ENCODE measurements at regions not wholly inside any gene's neighbourhood (a gene's known extent, or its start where the extent isn't known, plus 50 kb on each side); places are given as distances from the start of the nearest gene placed in this dataset.

- POLR2A ChIA-PET: no interaction called here
- no peak overlapping the region for H3K27ac ChIP-seq (ENCODE audit: low read depth, low read length)
- no peaks in the 10 kb centered on the region for H3K27me3 ChIP-seq (ENCODE audit: insufficient read depth, low read length)
- no peak overlapping the region for H3K4me3 ChIP-seq (replicated peaks in 1 of 2; ENCODE audit: low read depth in 1 of 2, low read length in 2 of 2)
- no peaks in the 10 kb centered on the region for H3K4me1 ChIP-seq (ENCODE audit: control insufficient read depth in 1 of 2, insufficient read depth in 2 of 2, low read length in 2 of 2)
- no peaks in the 10 kb centered on the region for H3K9me2 ChIP-seq (ENCODE audit: insufficient read depth)
- H3K9ac ChIP-seq (ENCODE audit: low read length): no peak overlapping the region
- H4K20me1 ChIP-seq (ENCODE audit: insufficient read depth): no peaks in the 10 kb centered on the region
- CTCF ChIA-PET: no interaction called here
- RAD21 ChIA-PET (ENCODE audit: low non-redundant PET in 1 of 2, low total read pairs in 2 of 2, uncharacterized antibody in 2 of 2, unreplicated experiment in 2 of 2): no interaction called here
- no peak overlapping the region for H3K4me2 ChIP-seq (ENCODE audit: low read length)
- TF ChIP-seq POLR2AphosphoS5 (IDR thresholded peaks at IDR 0.05; ENCODE audit: low read depth, low read length) (no peak), TCF7L2 (IDR thresholded peaks at IDR 0.05; ENCODE audit: borderline replicate concordance, extremely low read depth, insufficient read depth, insufficient read length) (no peak), REST (IDR thresholded peaks at IDR 0.05; ENCODE audit: low read depth) (no peak), SIN3A (IDR thresholded peaks at IDR 0.05; ENCODE audit: low read depth) (no peak), POLR2A (IDR thresholded peaks at IDR 0.05; ENCODE audit: borderline replicate concordance, extremely low read depth, insufficient read depth, insufficient read length) (no peak), ZBTB33 (IDR thresholded peaks at IDR 0.05; ENCODE audit: extremely low read depth, insufficient replicate concordance, low read length) (no peak), RAD21 (IDR thresholded peaks at IDR 0.05; ENCODE audit: low read depth) (no peak), EGR1 (IDR thresholded peaks at IDR 0.05; ENCODE audit: low read depth) (no peak), CBX3 (IDR thresholded peaks at IDR 0.05; ENCODE audit: low read depth) (no peak)
- H3K36me3 ChIP-seq (ENCODE audit: control insufficient read depth in 1 of 2, insufficient read depth in 2 of 2, low read length in 2 of 2): no peaks in the 10 kb centered on the region
- H2AFZ ChIP-seq (ENCODE audit: low read depth, low read length, poor library complexity, severe bottlenecking): no peak overlapping the region
- peaks cover 0 to 13% of the 10 kb centered on the region in 2 experiments; a peak in 1 of 4 replicates for H3K9me3 ChIP-seq (ENCODE audit: control insufficient read depth in 1 of 2, insufficient read depth in 1 of 2, low read depth in 1 of 2, low read length in 2 of 2)
- DNase-seq (ENCODE audit: low read depth, low spot score): no peak
- BruUV-seq (replicated peaks): no TSS peak
- no peak for ATAC-seq
- no peaks in the 10 kb centered on the region for H3K79me2 ChIP-seq (ENCODE audit: insufficient read depth, low read length)
- intact Hi-C loops (cut with micrococcal nuclease): no loop called here
Measured at GRCh38 chr18:50447952-50448351, 73.1 kb downstream of the SKA1 start.
